Keratinocyte (primary cell): ENCODE measurements at regions not wholly inside any gene's neighbourhood (a gene's known extent, or its start where the extent isn't known, plus 50 kb on each side); places are given as distances from the start of the nearest gene placed in this dataset.

Experiments used
- DNase-seq: peaks from one replicate; pipeline ENCODE4 v3.0.0-alpha.2; 2011; ENCODE audit warnings: low read depth, missing footprints, low spot score
- FAIRE-seq: peaks from 2 replicates; lab custom pipeline; 2011; peaks lifted over from hg19 to GRCh38; lab: Jason Lieb, UNC
- H2AFZ ChIP-seq: 2 replicates; pipeline ENCODE4 v1.6.0; 2012; ENCODE audit warnings: low read length, control low read depth, inconsistent platforms; ENCODE audit not compliant: control insufficient read depth
- H3K27ac ChIP-seq: 2 replicates; pipeline ENCODE4 v1.5.1; 2011; ENCODE audit warnings: low read length; ENCODE audit not compliant: control insufficient read depth, insufficient read depth
- H3K27me3 ChIP-seq: 3 replicates; pipeline ENCODE4 v1.6.0; 2011; ENCODE audit warnings: low read length; ENCODE audit not compliant: control insufficient read depth, insufficient read depth; ENCODE audit errors: extremely low read depth
- H3K36me3 ChIP-seq, 2 experiments: 2 replicates in 1 of 2; 3 replicates in 1 of 2; pipeline ENCODE4 v1.5.1; 2011; ENCODE audit warnings: low read length in 2 of 2, mild to moderate bottlenecking in 1 of 2; ENCODE audit not compliant: control insufficient read depth in 2 of 2, insufficient read depth in 2 of 2; ENCODE audit errors: extremely low read depth in 1 of 2
- H3K4me1 ChIP-seq: 3 replicates; pipeline ENCODE4 v1.5.1; 2011; ENCODE audit warnings: low read length; ENCODE audit not compliant: control insufficient read depth, insufficient read depth; ENCODE audit errors: extremely low read depth
- H3K4me2 ChIP-seq: 3 replicates; pipeline ENCODE4 v1.6.0; 2011; ENCODE audit warnings: low read depth, low read length; ENCODE audit not compliant: control insufficient read depth, insufficient read depth; ENCODE audit errors: extremely low read depth
- H3K4me3 ChIP-seq, 3 experiments: fragments of 200-600 bp in 1 of 3; sonication (generic) in 1 of 3; 2 replicates in 2 of 3; 3 replicates in 1 of 3; pipeline ENCODE4 v1.5.1; 2011 to 2016; ENCODE audit warnings: low read length in 3 of 3, mild to moderate bottlenecking in 3 of 3, control low read depth in 2 of 3, inconsistent platforms in 1 of 3, low read depth in 1 of 3, mixed read lengths in 1 of 3, mixed run types in 1 of 3, moderate library complexity in 1 of 3; ENCODE audit not compliant: control insufficient read depth in 2 of 3, insufficient read depth in 2 of 3; ENCODE audit errors: extremely low read depth in 1 of 3
- H3K79me2 ChIP-seq: 2 replicates; pipeline ENCODE4 v1.6.0; 2012; ENCODE audit warnings: low read length; ENCODE audit not compliant: control insufficient read depth, insufficient read depth
- H3K9ac ChIP-seq: 3 replicates; pipeline ENCODE4 v1.6.0; 2011; ENCODE audit warnings: low read length; ENCODE audit not compliant: control insufficient read depth, insufficient read depth; ENCODE audit errors: extremely low read depth
- H3K9me1 ChIP-seq: 3 replicates; pipeline ENCODE4 v1.6.0; 2011; ENCODE audit warnings: low read length; ENCODE audit not compliant: control insufficient read depth, insufficient read depth; ENCODE audit errors: extremely low read depth
- H3K9me3 ChIP-seq: 2 replicates; pipeline ENCODE4 v1.5.1; 2012; ENCODE audit warnings: low read depth, low read length; ENCODE audit not compliant: control insufficient read depth
- H4K20me1 ChIP-seq: 3 replicates; pipeline ENCODE4 v1.6.0; 2011; ENCODE audit warnings: low read length; ENCODE audit not compliant: control insufficient read depth, insufficient read depth; ENCODE audit errors: extremely low read depth
- EZH2 ChIP-seq: IDR thresholded peaks from one replicate; pipeline ENCODE4 v1.6.1; 2012; ENCODE audit warnings: inconsistent platforms, mild to moderate bottlenecking, low read length, moderate library complexity
- dilution Hi-C: fragments of 300-500 bp; cut with MboI; formaldehyde crosslinking; loops from one replicate; pipeline ENCODE4 v1.7.0; 2020; ENCODE audit warnings: low sequenced_read_pairs; ENCODE audit not compliant: extremely low pct_ligation_motif_present
- TF ChIP-seq, protein P1 (sequence below), 3 experiments: IDR thresholded peaks in 1 of 3; conservative IDR thresholded peaks in 1 of 3; optimal IDR thresholded peaks in 1 of 3; 2 replicates in 2 of 3; 3 replicates in 1 of 3; pipeline versions ENCODE3 to v1.5.1; 2011; ENCODE audit warnings: low read length in 3 of 3, mild to moderate bottlenecking in 3 of 3, moderate library complexity in 2 of 3, control low read depth in 1 of 3, inconsistent platforms in 1 of 3; ENCODE audit not compliant: insufficient read depth in 2 of 3; ENCODE audit errors: extremely low read depth in 1 of 3

DNA sequence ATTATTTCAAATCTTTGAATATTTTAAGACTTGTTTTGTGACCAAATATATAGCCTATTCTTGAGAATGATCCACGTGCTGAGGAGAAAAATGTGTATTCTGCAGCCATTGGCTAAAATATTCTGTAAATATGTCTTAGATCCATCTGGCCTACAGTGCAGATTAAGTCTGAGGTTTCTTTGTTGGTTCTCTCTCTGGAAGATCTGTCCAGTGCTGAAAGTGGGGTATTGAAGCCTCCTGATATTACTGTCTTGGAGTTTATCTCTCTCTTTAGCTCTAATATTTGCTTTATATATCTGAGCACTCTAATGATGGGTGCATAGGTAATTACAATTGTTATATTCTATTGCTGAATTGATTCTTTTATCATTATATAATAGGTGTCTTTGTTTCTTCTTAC lies 617.4 kb upstream of the LRFN5 start:
- H3K9me3 ChIP-seq, result no peaks in the 10 kb centered on the region
- DNase-seq (no peak), FAIRE-seq (no peak)
- H3K9me1 ChIP-seq, result no peaks in the 10 kb centered on the region
- no peaks in the 10 kb centered on the region for H3K4me1 ChIP-seq
- no peak overlapping the region for H3K4me3 ChIP-seq
- no peaks in the 10 kb centered on the region for H3K27me3 ChIP-seq
- no peaks in the 10 kb centered on the region for H3K79me2 ChIP-seq
- no peak overlapping the region for H2AFZ ChIP-seq
- H4K20me1 ChIP-seq, result no peaks in the 10 kb centered on the region
- dilution Hi-C loops, result no loop called here
- H3K9ac ChIP-seq, result no peak overlapping the region
- no peak overlapping the region for H3K4me2 ChIP-seq
- no peaks in the 10 kb centered on the region for H3K36me3 ChIP-seq
- H3K27ac ChIP-seq, result no peak overlapping the region
- TF ChIP-seq, protein P1, sequence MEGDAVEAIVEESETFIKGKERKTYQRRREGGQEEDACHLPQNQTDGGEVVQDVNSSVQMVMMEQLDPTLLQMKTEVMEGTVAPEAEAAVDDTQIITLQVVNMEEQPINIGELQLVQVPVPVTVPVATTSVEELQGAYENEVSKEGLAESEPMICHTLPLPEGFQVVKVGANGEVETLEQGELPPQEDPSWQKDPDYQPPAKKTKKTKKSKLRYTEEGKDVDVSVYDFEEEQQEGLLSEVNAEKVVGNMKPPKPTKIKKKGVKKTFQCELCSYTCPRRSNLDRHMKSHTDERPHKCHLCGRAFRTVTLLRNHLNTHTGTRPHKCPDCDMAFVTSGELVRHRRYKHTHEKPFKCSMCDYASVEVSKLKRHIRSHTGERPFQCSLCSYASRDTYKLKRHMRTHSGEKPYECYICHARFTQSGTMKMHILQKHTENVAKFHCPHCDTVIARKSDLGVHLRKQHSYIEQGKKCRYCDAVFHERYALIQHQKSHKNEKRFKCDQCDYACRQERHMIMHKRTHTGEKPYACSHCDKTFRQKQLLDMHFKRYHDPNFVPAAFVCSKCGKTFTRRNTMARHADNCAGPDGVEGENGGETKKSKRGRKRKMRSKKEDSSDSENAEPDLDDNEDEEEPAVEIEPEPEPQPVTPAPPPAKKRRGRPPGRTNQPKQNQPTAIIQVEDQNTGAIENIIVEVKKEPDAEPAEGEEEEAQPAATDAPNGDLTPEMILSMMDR (optimal IDR thresholded peaks at IDR 0.05 in 1 of 3, IDR thresholded peaks at IDR 0.05 in 1 of 3, conservative IDR thresholded peaks at IDR 0.05 in 1 of 3; ENCODE audit: extremely low read depth in 1 of 3, insufficient read depth in 2 of 3, low read length in 3 of 3), result no peak
- TF ChIP-seq EZH2, result no peak

DNA sequence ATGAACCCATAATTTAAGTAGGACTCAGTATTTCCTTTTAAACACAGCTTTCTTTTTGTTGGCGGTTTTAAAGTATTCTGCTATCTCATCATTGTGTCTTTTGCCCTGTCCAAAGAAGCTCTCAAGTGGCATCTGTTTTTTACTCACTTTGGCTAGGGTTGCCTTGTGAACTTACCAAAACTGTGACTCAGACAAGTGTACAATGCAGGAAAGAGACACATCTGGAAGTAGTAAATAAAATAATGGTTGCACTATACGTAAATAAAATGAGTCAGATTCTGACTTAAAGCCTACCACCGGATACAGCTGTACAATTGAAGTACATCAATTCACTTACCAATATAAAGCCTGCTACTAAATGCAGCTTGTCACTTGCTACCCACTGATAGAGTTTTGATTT lies 619.2 kb upstream of the LRFN5 start:
- Histone ChIP-seq H3K9me3 (no peaks in the 10 kb centered on the region), H2AFZ (no peak overlapping the region), H3K36me3 (no peaks in the 10 kb centered on the region), H3K79me2 (no peaks in the 10 kb centered on the region), H4K20me1 (no peaks in the 10 kb centered on the region), H3K9me1 (no peaks in the 10 kb centered on the region), H3K9ac (no peak overlapping the region), H3K27me3 (no peaks in the 10 kb centered on the region), H3K4me2 (no peak overlapping the region), H3K4me1 (no peaks in the 10 kb centered on the region), H3K27ac (no peak overlapping the region), H3K4me3 (no peak overlapping the region)
- no peak for TF ChIP-seq EZH2
- TF ChIP-seq, protein P1 (optimal IDR thresholded peaks at IDR 0.05 in 1 of 3, IDR thresholded peaks at IDR 0.05 in 1 of 3, conservative IDR thresholded peaks at IDR 0.05 in 1 of 3; ENCODE audit: extremely low read depth in 1 of 3, insufficient read depth in 2 of 3, low read length in 3 of 3), result no peak
- DNase-seq (no peak), FAIRE-seq (no peak)
- dilution Hi-C loops, result no loop called here
